Osteocyte (in vitro differentiated cells): ENCODE measurements at regions not wholly inside any gene's neighbourhood (a gene's known extent, or its start where the extent isn't known, plus 50 kb on each side); places are given as distances from the start of the nearest gene placed in this dataset.

ENCODE experiments used
- DNase-seq: peaks from one replicate; pipeline ENCODE4 v3.0.0; 2021; ENCODE audit warnings: mixed read lengths; ENCODE audit not compliant: unreplicated experiment; ENCODE audit errors: extremely low spot score
- H3K27ac Mint-ChIP-seq: one replicate; pipeline ENCODE4 v1.8.0; 2021; ENCODE audit warnings: mild to moderate bottlenecking, mixed read lengths; ENCODE audit not compliant: unreplicated experiment
- H3K27me3 Mint-ChIP-seq: one replicate; pipeline ENCODE4 v1.8.0; 2021; ENCODE audit warnings: mixed read lengths; ENCODE audit not compliant: unreplicated experiment
- H3K36me3 Mint-ChIP-seq: one replicate; pipeline ENCODE4 v1.8.0; 2021; ENCODE audit warnings: mixed read lengths; ENCODE audit not compliant: unreplicated experiment
- H3K4me1 Mint-ChIP-seq: one replicate; pipeline ENCODE4 v1.8.0; 2021; ENCODE audit warnings: mixed read lengths; ENCODE audit not compliant: unreplicated experiment
- H3K4me3 Mint-ChIP-seq: one replicate; pipeline ENCODE4 v1.8.0; 2021; ENCODE audit warnings: mild to moderate bottlenecking, moderate library complexity, mixed read lengths; ENCODE audit not compliant: unreplicated experiment
- H3K9me3 Mint-ChIP-seq: one replicate; pipeline ENCODE4 v1.8.0; 2021; ENCODE audit warnings: mixed read lengths; ENCODE audit not compliant: unreplicated experiment
- TF ChIP-seq, protein P1 (sequence below): fragments of 200-600 bp; sonication (generic); IDR thresholded peaks from 2 replicates; pipeline ENCODE4 v1.5.0; 2021; ENCODE audit warnings: antibody characterized with exemption, mild to moderate bottlenecking, moderate library complexity

GRCh38 chr22:27210111-27210730 is 552.8 kb downstream of the MIAT start:
- H3K4me1 Mint-ChIP-seq = peaks cover 80% of the 10 kb centered on the region
- TF ChIP-seq, protein P1, sequence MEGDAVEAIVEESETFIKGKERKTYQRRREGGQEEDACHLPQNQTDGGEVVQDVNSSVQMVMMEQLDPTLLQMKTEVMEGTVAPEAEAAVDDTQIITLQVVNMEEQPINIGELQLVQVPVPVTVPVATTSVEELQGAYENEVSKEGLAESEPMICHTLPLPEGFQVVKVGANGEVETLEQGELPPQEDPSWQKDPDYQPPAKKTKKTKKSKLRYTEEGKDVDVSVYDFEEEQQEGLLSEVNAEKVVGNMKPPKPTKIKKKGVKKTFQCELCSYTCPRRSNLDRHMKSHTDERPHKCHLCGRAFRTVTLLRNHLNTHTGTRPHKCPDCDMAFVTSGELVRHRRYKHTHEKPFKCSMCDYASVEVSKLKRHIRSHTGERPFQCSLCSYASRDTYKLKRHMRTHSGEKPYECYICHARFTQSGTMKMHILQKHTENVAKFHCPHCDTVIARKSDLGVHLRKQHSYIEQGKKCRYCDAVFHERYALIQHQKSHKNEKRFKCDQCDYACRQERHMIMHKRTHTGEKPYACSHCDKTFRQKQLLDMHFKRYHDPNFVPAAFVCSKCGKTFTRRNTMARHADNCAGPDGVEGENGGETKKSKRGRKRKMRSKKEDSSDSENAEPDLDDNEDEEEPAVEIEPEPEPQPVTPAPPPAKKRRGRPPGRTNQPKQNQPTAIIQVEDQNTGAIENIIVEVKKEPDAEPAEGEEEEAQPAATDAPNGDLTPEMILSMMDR = no peak
- H3K9me3 Mint-ChIP-seq = peaks cover 4% of the 10 kb centered on the region
- no peak overlapping the region for H3K4me3 Mint-ChIP-seq
- DNase-seq = no peak
- peaks cover 7% of the 10 kb centered on the region for H3K36me3 Mint-ChIP-seq
- no peaks in the 10 kb centered on the region for H3K27me3 Mint-ChIP-seq
- H3K27ac Mint-ChIP-seq = no peak overlapping the region

GRCh38 chr22:27212102-27212501 is 554.7 kb downstream of the MIAT start:
- H3K4me1 Mint-ChIP-seq = peaks cover 78% of the 10 kb centered on the region
- no peak for DNase-seq
- no peaks in the 10 kb centered on the region for H3K27me3 Mint-ChIP-seq
- peaks cover 7% of the 10 kb centered on the region for H3K36me3 Mint-ChIP-seq
- H3K4me3 Mint-ChIP-seq = no peak overlapping the region
- TF ChIP-seq, protein P1 = no peak
- peaks cover 4% of the 10 kb centered on the region for H3K9me3 Mint-ChIP-seq
- peak overlapping the region; percentile 95 for H3K27ac Mint-ChIP-seq

GRCh38 chr22:27212617-27213177 is 555.3 kb downstream of the MIAT start:
- Mint-ChIP-seq H3K4me3 (no peak overlapping the region), H3K36me3 (peaks cover 10% of the 10 kb centered on the region), H3K9me3 (peaks cover 4% of the 10 kb centered on the region), H3K4me1 (peaks cover 76% of the 10 kb centered on the region), H3K27ac (peak overlapping the region; percentile 95), H3K27me3 (no peaks in the 10 kb centered on the region)
- TF ChIP-seq, protein P1 = no peak
- DNase-seq = no peak

- DNase-seq = no peak
- peak overlapping the region; percentile 95 for H3K27ac Mint-ChIP-seq
- peaks cover 12% of the 10 kb centered on the region for H3K36me3 Mint-ChIP-seq
- peaks cover 4% of the 10 kb centered on the region for H3K9me3 Mint-ChIP-seq
- peaks cover 75% of the 10 kb centered on the region for H3K4me1 Mint-ChIP-seq
- H3K4me3 Mint-ChIP-seq = no peak overlapping the region
- TF ChIP-seq, protein P1 = no peak
- H3K27me3 Mint-ChIP-seq = no peaks in the 10 kb centered on the region
Measured at GRCh38 chr22:27213294-27213693, 555.9 kb downstream of the MIAT start.

DNA sequence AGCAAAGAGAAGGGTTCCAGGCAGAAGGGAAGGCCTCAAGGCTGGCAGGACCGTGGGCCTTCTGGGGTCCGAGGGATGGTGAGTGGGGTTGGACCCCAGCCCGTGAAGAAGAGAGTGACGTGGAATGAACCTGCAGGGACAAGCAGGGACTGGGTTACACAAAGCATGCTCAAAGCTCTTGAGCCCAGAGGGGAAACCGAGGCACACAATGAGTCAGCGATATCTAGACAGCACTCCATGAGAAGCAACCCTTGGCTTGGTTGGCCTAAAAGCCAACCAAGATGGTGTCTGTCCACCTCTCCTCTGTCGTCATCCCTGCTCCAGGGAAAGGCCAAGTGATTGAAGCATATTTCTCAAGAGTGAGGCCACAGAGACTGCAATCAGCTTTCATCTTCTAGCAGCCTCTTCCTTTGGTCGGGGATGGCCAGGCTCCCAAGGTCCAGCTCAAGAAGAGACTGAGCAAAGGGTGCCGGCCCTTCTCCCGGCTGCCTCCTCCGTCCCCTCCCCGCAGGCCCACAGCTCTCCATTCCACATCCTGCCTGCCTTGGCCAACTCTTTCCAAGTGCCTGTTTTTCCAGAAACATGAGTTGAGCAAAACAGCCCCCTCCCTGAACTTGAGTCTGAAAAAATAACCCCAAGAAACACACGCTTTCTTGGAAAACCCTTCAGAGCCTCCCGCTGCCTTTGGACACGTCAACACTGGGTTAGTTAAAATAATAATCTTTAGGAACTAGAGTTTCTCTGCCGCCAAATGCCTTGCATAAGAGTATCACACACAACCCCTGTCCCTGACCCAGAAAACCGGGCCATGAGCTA is 556.6 kb downstream of the MIAT start:
- H3K4me3 Mint-ChIP-seq = no peak overlapping the region
- H3K27me3 Mint-ChIP-seq = no peaks in the 10 kb centered on the region
- TF ChIP-seq, protein P1 = no peak
- peaks cover 4% of the 10 kb centered on the region for H3K9me3 Mint-ChIP-seq
- peak; percentile 87 for DNase-seq
- peaks cover 14% of the 10 kb centered on the region for H3K36me3 Mint-ChIP-seq
- peaks cover 77% of the 10 kb centered on the region for H3K4me1 Mint-ChIP-seq
- H3K27ac Mint-ChIP-seq = peak overlapping the region; percentile 95
